T-helper 2 cell treated with Interferon-gamma antibody and Interleukin-4, amounts not matched to agents 5 μg/mL and 100 μg/mL, for 36 hours (primary cell): ENCODE measurements at regions not wholly inside any gene's neighbourhood (a gene's known extent, or its start where the extent isn't known, plus 50 kb on each side); places are given as distances from the start of the nearest gene placed in this dataset.

Experiments
- DNase-seq: peaks from one replicate; pipeline ENCODE4 v3.0.0; 2021; ENCODE audit warnings: low spot score
- H3K27ac Mint-ChIP-seq: one replicate; pipeline ENCODE4 v1.8.0; 2021; ENCODE audit warnings: mild to moderate bottlenecking, mixed read lengths
- H3K27me3 Mint-ChIP-seq: one replicate; pipeline ENCODE4 v1.8.0; 2021; ENCODE audit warnings: low read depth, mixed read lengths
- H3K36me3 Mint-ChIP-seq: one replicate; pipeline ENCODE4 v1.8.0; 2021; ENCODE audit warnings: low read depth, mixed read lengths
- H3K4me1 Mint-ChIP-seq: one replicate; pipeline ENCODE4 v1.8.0; 2021; ENCODE audit warnings: low read depth, mixed read lengths
- H3K4me3 Mint-ChIP-seq: one replicate; pipeline ENCODE4 v1.8.0; 2022; ENCODE audit warnings: mild to moderate bottlenecking, moderate library complexity, mixed read lengths
- H3K9me3 Mint-ChIP-seq: one replicate; pipeline ENCODE4 v1.8.0; 2021; ENCODE audit warnings: mixed read lengths

GRCh38 chr5:143870362-143870761, 58.4 kb downstream of the HMHB1 start:
- H3K4me1 Mint-ChIP-seq = no peaks in the 10 kb centered on the region
- no peaks in the 10 kb centered on the region for H3K36me3 Mint-ChIP-seq
- H3K27ac Mint-ChIP-seq = no peak overlapping the region
- no peaks in the 10 kb centered on the region for H3K9me3 Mint-ChIP-seq
- no peak overlapping the region for H3K4me3 Mint-ChIP-seq
- no peaks in the 10 kb centered on the region for H3K27me3 Mint-ChIP-seq
- DNase-seq = no peak

GRCh38 chr5:143870871-143871632, 59.1 kb downstream of the HMHB1 start:
- no peaks in the 10 kb centered on the region for H3K27me3 Mint-ChIP-seq
- H3K4me3 Mint-ChIP-seq = no peak overlapping the region
- DNase-seq = no peak
- no peak overlapping the region for H3K27ac Mint-ChIP-seq
- H3K36me3 Mint-ChIP-seq = no peaks in the 10 kb centered on the region
- no peaks in the 10 kb centered on the region for H3K4me1 Mint-ChIP-seq
- H3K9me3 Mint-ChIP-seq = no peaks in the 10 kb centered on the region

- Mint-ChIP-seq H3K4me1 (no peaks in the 10 kb centered on the region), H3K27ac (no peak overlapping the region), H3K27me3 (no peaks in the 10 kb centered on the region), H3K4me3 (no peak overlapping the region), H3K9me3 (no peaks in the 10 kb centered on the region), H3K36me3 (no peaks in the 10 kb centered on the region)
- no peak for DNase-seq
These were observed 59.7 kb downstream of the HMHB1 start for GRCh38 chr5:143871672-143872071.

- Mint-ChIP-seq H3K9me3 (no peaks in the 10 kb centered on the region), H3K4me3 (no peak overlapping the region), H3K36me3 (no peaks in the 10 kb centered on the region), H3K4me1 (no peaks in the 10 kb centered on the region), H3K27ac (no peak overlapping the region), H3K27me3 (peaks cover 5% of the 10 kb centered on the region)
- no peak for DNase-seq
These were observed 62.4 kb downstream of the HMHB1 start for GRCh38 chr5:143874312-143874711.

- Mint-ChIP-seq H3K4me3 (no peak overlapping the region), H3K27ac (no peak overlapping the region), H3K27me3 (peaks cover 6% of the 10 kb centered on the region), H3K36me3 (no peaks in the 10 kb centered on the region), H3K9me3 (no peaks in the 10 kb centered on the region), H3K4me1 (no peaks in the 10 kb centered on the region)
- no peak for DNase-seq
These were observed 65.2 kb downstream of the HMHB1 start for GRCh38 chr5:143877196-143877595.

- no peak overlapping the region for H3K27ac Mint-ChIP-seq
- H3K4me3 Mint-ChIP-seq = no peak overlapping the region
- DNase-seq = no peak
- no peaks in the 10 kb centered on the region for H3K36me3 Mint-ChIP-seq
- H3K9me3 Mint-ChIP-seq = no peaks in the 10 kb centered on the region
- H3K4me1 Mint-ChIP-seq = no peaks in the 10 kb centered on the region
- peaks cover 6% of the 10 kb centered on the region for H3K27me3 Mint-ChIP-seq
These were observed 66.5 kb downstream of the HMHB1 start for GRCh38 chr5:143878430-143878829.

GRCh38 chr5:143879646-143880045, 67.7 kb downstream of the HMHB1 start:
- no peaks in the 10 kb centered on the region for H3K9me3 Mint-ChIP-seq
- no peaks in the 10 kb centered on the region for H3K36me3 Mint-ChIP-seq
- no peak overlapping the region for H3K27ac Mint-ChIP-seq
- H3K4me3 Mint-ChIP-seq = no peak overlapping the region
- H3K4me1 Mint-ChIP-seq = no peaks in the 10 kb centered on the region
- peaks cover 6% of the 10 kb centered on the region for H3K27me3 Mint-ChIP-seq
- no peak for DNase-seq

- Mint-ChIP-seq H3K4me3 (no peak overlapping the region), H3K36me3 (no peaks in the 10 kb centered on the region), H3K27me3 (peaks cover 6% of the 10 kb centered on the region), H3K4me1 (no peaks in the 10 kb centered on the region), H3K9me3 (no peaks in the 10 kb centered on the region), H3K27ac (no peak overlapping the region)
- DNase-seq = no peak
These were observed 68.2 kb downstream of the HMHB1 start for GRCh38 chr5:143880178-143880577.

GRCh38 chr5:143882520-143882919, 70.6 kb downstream of the HMHB1 start:
- no peaks in the 10 kb centered on the region for H3K4me1 Mint-ChIP-seq
- H3K4me3 Mint-ChIP-seq = no peak overlapping the region
- no peak for DNase-seq
- no peak overlapping the region for H3K27ac Mint-ChIP-seq
- H3K9me3 Mint-ChIP-seq = no peaks in the 10 kb centered on the region
- H3K27me3 Mint-ChIP-seq = peaks cover 13% of the 10 kb centered on the region
- H3K36me3 Mint-ChIP-seq = no peaks in the 10 kb centered on the region

GRCh38 chr5:143886096-143886495, 74.1 kb downstream of the HMHB1 start:
- DNase-seq = no peak
- no peaks in the 10 kb centered on the region for H3K9me3 Mint-ChIP-seq
- H3K27ac Mint-ChIP-seq = no peak overlapping the region
- peaks cover 16% of the 10 kb centered on the region for H3K27me3 Mint-ChIP-seq
- H3K4me1 Mint-ChIP-seq = no peaks in the 10 kb centered on the region
- H3K36me3 Mint-ChIP-seq = no peaks in the 10 kb centered on the region
- no peak overlapping the region for H3K4me3 Mint-ChIP-seq

GRCh38 chr5:143886651-143887638, 75.0 kb downstream of the HMHB1 start:
- DNase-seq = no peak
- Mint-ChIP-seq H3K4me3 (no peak overlapping the region), H3K9me3 (no peaks in the 10 kb centered on the region), H3K4me1 (no peaks in the 10 kb centered on the region), H3K27me3 (peaks cover 16% of the 10 kb centered on the region), H3K36me3 (no peaks in the 10 kb centered on the region), H3K27ac (no peak overlapping the region)

GRCh38 chr5:143887903-143888665, 76.1 kb downstream of the HMHB1 start:
- Mint-ChIP-seq H3K27me3 (peaks cover 18% of the 10 kb centered on the region), H3K9me3 (no peaks in the 10 kb centered on the region), H3K27ac (no peak overlapping the region), H3K4me1 (no peaks in the 10 kb centered on the region), H3K36me3 (no peaks in the 10 kb centered on the region), H3K4me3 (no peak overlapping the region)
- no peak for DNase-seq

- H3K36me3 Mint-ChIP-seq = no peaks in the 10 kb centered on the region
- DNase-seq = no peak
- no peak overlapping the region for H3K27ac Mint-ChIP-seq
- no peaks in the 10 kb centered on the region for H3K9me3 Mint-ChIP-seq
- H3K27me3 Mint-ChIP-seq = peaks cover 18% of the 10 kb centered on the region
- H3K4me1 Mint-ChIP-seq = no peaks in the 10 kb centered on the region
- no peak overlapping the region for H3K4me3 Mint-ChIP-seq
These were observed 77.0 kb downstream of the HMHB1 start for GRCh38 chr5:143888912-143889311.

- no peaks in the 10 kb centered on the region for H3K9me3 Mint-ChIP-seq
- peaks cover 18% of the 10 kb centered on the region for H3K27me3 Mint-ChIP-seq
- no peak for DNase-seq
- H3K36me3 Mint-ChIP-seq = no peaks in the 10 kb centered on the region
- H3K4me3 Mint-ChIP-seq = no peak overlapping the region
- no peaks in the 10 kb centered on the region for H3K4me1 Mint-ChIP-seq
- H3K27ac Mint-ChIP-seq = no peak overlapping the region
These were observed 78.0 kb downstream of the HMHB1 start for GRCh38 chr5:143889986-143890385.
